ENCODE measurements at regions not wholly inside any gene's neighbourhood (a gene's known extent, or its start where the extent isn't known, plus 50 kb on each side); places are given as distances from the start of the nearest gene placed in this dataset.

DNA sequence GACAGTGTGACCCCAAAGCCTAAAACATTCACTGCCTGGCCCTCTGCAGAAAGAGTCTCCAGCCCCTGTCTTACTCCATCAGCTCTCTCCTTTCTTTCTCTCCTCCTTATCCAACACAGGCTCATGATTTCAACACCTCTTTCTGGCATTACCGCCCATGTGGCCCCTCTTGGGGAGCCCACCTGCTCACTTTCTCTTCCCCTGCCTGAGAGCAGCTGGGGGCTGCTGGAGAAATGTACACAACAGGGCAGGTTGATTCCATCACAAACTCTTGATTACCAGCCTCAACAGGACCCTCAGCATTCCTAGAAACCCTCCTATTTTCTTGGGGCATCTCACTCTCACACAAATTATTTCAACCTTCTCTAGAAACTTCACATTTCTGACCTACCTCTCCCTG, 98.3 kb downstream of the ABHD5 start (continued):
- TF ChIP-seq, protein P1, sequence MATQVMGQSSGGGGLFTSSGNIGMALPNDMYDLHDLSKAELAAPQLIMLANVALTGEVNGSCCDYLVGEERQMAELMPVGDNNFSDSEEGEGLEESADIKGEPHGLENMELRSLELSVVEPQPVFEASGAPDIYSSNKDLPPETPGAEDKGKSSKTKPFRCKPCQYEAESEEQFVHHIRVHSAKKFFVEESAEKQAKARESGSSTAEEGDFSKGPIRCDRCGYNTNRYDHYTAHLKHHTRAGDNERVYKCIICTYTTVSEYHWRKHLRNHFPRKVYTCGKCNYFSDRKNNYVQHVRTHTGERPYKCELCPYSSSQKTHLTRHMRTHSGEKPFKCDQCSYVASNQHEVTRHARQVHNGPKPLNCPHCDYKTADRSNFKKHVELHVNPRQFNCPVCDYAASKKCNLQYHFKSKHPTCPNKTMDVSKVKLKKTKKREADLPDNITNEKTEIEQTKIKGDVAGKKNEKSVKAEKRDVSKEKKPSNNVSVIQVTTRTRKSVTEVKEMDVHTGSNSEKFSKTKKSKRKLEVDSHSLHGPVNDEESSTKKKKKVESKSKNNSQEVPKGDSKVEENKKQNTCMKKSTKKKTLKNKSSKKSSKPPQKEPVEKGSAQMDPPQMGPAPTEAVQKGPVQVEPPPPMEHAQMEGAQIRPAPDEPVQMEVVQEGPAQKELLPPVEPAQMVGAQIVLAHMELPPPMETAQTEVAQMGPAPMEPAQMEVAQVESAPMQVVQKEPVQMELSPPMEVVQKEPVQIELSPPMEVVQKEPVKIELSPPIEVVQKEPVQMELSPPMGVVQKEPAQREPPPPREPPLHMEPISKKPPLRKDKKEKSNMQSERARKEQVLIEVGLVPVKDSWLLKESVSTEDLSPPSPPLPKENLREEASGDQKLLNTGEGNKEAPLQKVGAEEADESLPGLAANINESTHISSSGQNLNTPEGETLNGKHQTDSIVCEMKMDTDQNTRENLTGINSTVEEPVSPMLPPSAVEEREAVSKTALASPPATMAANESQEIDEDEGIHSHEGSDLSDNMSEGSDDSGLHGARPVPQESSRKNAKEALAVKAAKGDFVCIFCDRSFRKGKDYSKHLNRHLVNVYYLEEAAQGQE (IDR thresholded peaks at IDR 0.05; ENCODE audit: unreplicated experiment), result no peak
- TF ChIP-seq NANOG (IDR thresholded peaks at IDR 0.05; ENCODE audit: borderline replicate concordance) (no peak), STAT1 (IDR thresholded peaks at IDR 0.05; ENCODE audit: unreplicated experiment) (no peak)

DNA sequence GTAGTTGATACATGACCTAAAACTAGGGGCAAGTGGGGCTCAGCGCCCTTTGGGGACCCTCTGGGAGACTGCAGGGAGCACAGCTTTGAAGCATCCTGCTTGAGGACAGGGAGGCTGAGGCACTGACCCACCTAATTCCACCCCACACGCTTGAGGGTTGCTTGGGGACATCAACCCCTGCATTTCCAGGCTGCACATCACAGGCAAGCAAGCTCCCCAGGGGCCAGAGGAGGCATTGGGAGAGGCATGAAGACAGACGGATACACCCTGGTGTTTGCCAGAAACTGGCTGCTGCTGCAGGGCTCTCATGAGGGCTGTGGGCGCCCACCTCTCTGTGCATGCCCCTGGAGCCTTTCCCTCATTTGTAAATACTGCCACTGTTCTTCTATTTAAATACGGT, 99.3 kb downstream of the ABHD5 start:
- Histone ChIP-seq H3F3A (replicated peaks; ENCODE audit: low read depth) (no peaks in the 10 kb centered on the region), H3K79me2 (replicated peaks; ENCODE audit: insufficient read depth) (no peaks in the 10 kb centered on the region), H3K4me2 (no peak overlapping the region), H3K36me3 (ENCODE audit: insufficient read depth) (no peaks in the 10 kb centered on the region), H3K4me3 (no peak overlapping the region), H4K20me1 (replicated peaks; ENCODE audit: insufficient read depth) (no peaks in the 10 kb centered on the region), H2AFZ (no peak overlapping the region), H3K9me2 (ENCODE audit: insufficient read depth) (peaks cover 6% of the 10 kb centered on the region; the same call in 1 of the 2 replicates), H3K27me3 (ENCODE audit: insufficient read depth) (no peaks in the 10 kb centered on the region), H3K27ac (ENCODE audit: low read depth) (no peak overlapping the region), H3K4me1 (ENCODE audit: insufficient read depth) (no peaks in the 10 kb centered on the region)
- no peak overlapping the region for H3K4me3 Mint-ChIP-seq
- H3K36me3 Mint-ChIP-seq (ENCODE audit: low read depth), result no peaks in the 10 kb centered on the region
- H3K27ac Mint-ChIP-seq, result no peak overlapping the region
- no peaks in the 10 kb centered on the region; the same call in 2 of the 3 replicates for H3K9me3 Mint-ChIP-seq
- DNase-seq (ENCODE audit: low spot score) (no peak), ATAC-seq (no peak)
- H3K4me1 Mint-ChIP-seq, result no peaks in the 10 kb centered on the region
- peaks cover 3% of the 10 kb centered on the region for H3K27me3 Mint-ChIP-seq (ENCODE audit: insufficient read depth, low read depth, poor library complexity)
- TF ChIP-seq EZH2 (IDR thresholded peaks at IDR 0.05; ENCODE audit: low read depth, unreplicated experiment) (no peak), NANOG (IDR thresholded peaks at IDR 0.05; ENCODE audit: borderline replicate concordance) (no peak), JUNB (IDR thresholded peaks at IDR 0.05; ENCODE audit: unreplicated experiment) (no peak)
- TF ChIP-seq, protein P1 (IDR thresholded peaks at IDR 0.05; ENCODE audit: unreplicated experiment), result no peak
- TF ChIP-seq, protein P2, sequence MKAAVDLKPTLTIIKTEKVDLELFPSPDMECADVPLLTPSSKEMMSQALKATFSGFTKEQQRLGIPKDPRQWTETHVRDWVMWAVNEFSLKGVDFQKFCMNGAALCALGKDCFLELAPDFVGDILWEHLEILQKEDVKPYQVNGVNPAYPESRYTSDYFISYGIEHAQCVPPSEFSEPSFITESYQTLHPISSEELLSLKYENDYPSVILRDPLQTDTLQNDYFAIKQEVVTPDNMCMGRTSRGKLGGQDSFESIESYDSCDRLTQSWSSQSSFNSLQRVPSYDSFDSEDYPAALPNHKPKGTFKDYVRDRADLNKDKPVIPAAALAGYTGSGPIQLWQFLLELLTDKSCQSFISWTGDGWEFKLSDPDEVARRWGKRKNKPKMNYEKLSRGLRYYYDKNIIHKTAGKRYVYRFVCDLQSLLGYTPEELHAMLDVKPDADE (IDR thresholded peaks at IDR 0.05), result no peak
